GM21786 (cell line): ENCODE measurements at regions not wholly inside any gene's neighbourhood (a gene's known extent, or its start where the extent isn't known, plus 50 kb on each side); places are given as distances from the start of the nearest gene placed in this dataset.

Source experiments
- ATAC-seq: cut with Tn5 transposase; IDR thresholded peaks from one replicate; pipeline ENCODE4 v1.9.1; 2021; ENCODE audit not compliant: unreplicated experiment

DNA sequence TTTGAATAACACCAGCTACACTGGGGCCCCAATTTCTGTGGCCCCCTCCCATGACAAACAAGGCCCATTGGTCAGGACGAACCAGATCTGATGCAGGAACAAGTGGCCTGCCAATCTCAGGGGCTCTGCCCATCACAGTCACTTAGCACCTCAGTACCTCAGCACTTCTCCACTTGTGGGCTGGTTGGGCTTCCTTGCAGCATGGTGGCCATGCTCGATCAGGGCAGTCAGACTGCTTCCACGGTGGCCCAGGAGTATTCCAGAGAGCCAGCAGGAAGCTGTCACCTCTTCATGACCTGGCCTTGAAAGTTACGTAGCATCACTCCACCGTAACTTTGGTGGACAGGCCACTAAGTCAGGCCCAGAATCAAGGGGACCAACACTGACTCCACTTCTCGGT, 206.5 kb downstream of the AUH start:
- no peak for ATAC-seq

DNA sequence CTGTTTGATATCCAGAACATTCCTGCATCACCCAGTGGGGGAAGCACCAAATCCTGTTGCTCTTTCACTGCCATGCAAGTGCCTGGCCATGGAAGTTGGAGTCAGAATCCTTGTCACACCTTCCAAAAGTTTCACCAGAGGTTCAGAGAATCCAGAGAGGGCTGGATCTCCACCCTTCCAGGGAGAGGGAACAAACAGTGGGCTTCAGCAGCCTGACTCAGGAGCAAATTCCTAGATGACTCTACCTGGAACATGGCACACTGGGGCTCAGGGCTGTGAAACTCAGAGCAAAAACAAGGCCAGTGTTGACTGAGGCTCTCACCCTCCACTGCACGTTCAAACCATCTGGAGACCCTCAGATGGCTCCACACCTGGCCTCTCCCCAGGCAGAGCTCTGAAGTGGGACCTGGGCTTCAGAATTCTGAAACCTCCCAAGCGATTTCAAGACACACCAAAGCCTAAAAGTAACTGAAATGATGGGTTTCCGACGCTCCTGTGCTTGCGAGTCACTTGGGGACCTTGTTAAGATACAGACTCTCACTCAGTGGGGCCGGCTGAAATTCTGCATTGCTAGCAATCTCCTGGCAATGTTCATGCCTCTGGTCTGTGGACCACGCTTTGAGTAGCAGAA, 205.9 kb downstream of the AUH start:
- ATAC-seq: no peak

DNA sequence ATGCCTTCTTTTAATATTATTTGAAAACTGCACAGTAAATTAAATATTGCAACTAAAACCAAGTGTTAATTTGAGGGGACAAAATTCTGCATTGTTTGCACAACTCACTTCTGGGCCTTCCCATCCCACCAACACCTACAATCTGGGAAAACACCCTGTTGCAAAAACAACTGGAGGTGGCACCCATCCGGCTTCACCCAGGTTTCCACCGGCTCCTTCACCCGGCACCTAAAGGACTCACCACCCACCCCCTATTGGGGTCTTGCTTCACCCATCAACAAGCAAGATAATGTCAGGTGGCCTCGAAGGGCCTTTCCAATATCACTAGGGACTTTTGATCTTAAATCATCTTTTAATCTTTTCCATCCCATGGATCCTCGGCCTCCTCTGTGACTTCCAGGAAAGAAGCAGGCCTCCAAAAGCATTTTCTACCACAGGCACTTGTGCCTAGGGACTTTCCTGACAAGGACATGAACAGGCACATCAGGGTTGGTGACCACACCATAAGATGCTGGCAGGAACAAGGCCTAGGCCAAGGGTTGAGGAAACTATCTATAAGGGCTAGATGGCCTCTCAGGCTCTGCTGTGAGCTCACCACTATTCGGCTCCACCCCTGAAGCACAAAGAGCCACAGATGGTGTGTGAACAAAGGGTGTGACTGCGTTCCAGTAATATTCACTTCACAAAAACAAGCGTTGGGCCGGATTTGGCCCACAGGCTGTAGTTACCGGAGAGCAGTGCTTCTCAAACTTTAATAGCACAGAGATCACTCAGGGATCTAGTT, 205.1 kb downstream of the AUH start:
- ATAC-seq: no peak

DNA sequence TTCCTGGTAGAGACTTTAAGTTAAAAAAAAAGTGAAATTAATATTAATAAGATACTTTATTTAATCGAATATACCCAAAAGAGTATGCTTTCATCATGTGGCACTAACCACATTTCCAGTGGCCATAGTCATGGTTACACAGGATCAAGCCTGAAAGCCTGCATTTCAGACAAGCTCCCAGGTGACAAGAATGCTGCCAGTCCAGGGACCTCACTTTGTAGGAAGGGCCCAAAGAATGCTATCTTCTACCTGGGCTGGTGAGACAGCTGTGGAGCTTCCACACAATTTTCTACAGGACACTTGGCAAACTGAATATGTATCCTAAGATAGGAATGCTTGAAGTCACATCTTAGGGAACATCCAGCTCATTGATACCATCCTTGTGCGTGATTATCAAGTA, 203.8 kb downstream of the AUH start:
- ATAC-seq: no peak

DNA sequence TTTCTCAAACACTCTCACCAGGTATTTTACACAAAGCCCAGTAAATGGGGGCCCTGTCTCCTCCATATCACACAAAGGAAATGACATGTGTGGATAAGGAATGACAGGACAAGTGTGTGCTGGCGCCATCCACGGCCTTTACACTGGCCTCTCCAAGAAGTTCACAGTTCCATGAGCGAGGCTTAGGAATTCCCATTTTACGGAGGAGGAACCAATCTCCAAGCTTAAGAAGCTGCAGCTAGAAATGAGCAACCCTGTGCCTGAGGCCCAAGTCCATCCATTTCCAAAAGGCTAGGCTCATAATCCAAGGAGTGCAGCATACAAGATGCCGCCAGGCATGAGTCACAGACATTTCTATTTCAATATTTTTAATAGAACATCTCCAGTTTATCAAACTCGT, 203.4 kb downstream of the AUH start:
- ATAC-seq: no peak

DNA sequence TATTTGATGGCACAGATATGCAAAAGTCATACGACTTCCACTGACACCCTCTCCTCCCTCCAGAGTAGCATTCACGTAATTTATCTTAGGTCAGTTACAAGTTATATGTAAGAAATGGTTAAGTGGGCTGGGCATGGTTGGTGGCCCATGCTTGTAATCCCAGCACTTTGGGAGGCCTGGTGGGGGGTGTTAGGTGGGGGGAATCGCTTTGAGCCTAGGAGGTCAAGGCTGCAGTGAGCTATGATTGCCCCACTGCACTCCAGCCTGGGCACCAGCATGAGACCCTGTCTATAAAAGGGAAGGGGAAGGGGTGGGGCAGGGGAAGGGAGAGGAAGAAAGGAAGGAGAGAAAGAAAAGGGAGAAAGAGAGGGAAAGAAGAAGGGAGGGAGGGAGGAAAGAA, 202.8 kb downstream of the AUH start:
- no peak for ATAC-seq

DNA sequence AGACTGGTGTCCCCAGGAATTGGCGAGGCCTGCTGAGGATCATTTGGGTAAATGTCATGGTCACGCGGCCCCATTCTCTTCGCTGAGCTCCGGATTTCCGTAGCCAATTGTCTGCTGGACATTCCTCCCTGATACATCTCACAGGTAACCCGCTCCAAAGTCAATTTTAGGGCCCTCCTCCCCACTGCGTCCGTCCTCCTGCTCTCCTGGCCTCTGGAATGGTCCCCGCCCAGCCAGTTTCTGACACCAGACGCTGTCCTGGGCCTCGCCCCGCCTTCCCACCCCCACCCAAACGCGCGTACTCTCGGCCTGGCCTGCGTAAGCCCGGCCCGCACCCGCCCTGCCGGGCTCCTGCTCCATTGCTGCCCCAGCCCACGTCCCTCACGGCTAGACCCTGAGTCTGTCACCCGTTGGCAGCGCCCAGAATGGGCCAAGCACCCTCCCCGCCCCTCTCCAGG, 202.0 kb downstream of the AUH start:
- ATAC-seq: no peak

DNA sequence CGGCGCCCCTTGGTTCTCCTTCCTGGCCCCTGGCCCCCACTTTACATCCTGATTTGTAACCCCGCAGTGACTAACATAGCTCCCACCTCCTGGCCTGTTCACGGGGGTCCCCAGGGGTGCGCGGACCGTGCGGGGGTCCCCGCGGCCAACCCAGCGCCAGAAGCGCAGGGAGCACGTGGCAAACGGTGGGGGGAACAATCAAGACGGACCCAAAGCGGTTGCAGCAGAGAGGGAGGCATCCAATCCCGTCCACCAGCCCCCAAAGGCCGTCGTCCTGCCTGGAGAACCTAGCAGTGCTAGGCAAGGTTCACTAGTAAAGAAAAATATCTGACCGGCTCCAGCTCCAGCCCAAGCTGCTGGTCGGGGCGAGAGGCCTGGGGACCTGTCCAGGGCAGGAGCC, 201.5 kb downstream of the AUH start:
- ATAC-seq: no peak

DNA sequence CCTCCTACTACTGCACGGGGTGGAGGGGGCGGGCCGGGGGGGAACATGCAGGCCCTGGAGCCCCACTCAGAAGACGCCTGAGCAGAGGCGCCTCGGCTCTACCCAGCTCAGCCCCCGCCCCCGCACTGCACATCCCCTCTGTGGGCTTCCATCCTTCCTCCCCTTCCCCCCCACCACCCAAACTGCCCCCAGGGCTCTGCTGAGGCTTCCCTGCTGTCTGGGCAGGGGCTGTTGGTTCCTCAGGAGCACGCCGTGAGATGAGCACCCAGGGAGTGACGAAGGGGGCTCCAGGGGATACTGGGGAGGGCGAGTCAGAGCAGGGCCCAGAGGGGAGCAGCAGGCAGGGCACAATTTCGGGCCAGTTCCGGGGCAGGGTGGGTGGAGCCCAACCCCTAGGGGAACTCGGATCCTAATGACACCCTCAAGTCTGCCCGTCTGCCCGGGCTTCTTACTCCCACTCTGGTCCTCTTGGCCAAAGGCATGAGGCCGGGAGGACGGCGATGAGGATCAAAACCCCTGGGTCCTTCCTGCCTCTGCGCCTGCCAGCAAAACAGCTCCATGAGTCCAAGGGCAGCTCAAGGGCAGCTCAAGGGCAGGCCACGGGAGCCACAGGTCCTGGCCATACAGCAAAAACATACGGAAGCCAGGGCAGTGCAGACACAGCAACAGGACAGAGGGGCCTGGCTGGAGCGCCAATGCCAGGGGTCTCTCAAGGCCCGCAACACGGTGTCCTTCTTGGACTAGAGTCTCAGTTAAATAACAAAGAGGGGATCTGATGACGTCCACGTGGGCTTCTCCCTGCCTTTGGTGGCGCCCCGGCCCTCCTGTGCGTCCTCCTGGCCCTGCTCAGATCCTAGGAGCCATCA, 200.9 kb downstream of the AUH start:
- ATAC-seq: no peak

DNA sequence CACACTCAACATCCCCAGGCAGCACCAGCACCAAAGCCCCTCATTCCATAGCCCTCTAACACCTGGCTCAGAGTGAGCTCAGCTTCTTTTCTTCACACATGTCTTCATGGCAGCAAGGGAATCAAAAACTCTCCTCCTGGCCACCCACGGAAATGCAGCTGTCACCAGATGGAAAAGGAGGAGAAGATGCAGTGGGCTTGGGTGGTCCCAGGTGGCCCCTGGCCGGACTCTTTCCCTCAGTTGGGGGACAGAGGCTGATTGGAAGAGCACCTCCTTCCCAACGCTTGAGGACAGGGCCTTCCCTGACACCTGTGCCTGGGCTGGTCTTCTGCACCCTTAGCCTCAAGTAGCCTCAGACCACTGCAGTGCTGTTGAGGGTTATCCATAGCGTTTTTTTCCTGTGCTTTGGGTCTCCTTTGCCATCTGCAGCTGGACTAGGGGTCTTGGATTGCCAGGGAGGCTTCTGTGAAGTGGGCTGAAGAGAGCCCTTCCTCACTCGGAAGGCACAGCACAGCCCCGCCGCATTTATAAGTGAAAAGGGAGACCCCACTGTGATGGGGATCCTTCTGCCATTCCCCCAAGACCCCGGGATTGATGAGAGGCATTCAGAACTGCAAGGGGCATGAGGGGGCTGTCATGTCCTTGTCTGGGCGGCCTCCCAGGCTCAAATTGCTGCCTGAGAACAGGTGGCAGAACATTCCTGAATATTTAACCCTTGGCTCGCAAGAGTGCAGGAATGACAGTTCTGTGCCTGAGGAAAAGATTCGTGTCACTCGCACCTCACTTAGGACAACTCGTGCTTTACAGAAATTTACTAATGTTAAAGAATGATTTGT, 200.0 kb downstream of the AUH start:
- no peak for ATAC-seq

DNA sequence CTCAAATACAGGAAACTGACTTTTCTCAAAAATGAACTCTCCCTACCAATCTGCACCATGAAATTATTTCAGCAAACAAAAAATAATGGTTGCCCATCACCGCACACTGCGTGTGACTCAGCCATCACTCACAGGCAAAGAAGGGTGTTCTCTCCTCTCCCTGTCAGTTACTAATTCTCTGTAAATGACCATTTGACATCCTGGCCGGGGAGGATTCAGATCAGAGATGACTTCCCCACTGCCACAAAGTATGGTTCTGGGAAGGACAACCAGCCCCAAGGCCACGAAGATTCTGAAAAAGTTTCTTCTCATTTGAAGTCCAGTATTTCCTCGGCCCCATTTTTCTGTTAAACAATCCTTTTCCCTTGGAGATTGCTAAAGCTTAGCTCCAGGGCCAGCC, 199.4 kb downstream of the AUH start:
- no peak for ATAC-seq

DNA sequence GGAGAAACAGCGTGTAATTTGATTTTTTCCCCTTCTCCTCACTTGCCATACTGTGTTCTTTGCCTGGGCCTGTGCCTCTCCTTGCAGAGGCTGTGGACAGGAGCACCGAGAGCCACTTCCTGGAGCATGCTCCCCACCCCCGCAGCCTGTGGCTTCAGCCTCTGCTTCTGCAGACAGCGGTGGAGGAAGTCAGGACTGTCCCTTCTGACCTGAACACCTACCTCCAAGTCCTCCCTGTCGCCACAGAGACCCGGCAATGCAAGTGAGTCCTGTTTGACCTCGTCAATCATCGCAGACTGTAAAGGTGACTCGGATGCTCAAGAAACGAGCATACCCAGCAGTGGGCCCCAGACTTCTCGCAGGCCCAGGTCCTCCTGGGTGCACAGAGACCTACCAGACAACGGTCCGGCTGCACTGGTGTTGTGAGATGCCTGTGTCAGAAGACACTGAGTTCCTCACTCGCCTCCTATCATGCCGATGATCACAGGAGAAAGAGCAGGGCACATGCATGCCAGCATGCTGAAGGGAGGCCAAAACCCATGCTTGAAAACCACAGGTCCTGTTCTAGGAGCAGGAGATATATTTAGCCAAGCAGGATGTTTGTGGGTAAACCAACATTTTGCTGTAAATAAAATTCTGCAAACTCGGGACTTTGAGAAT, 198.8 kb downstream of the AUH start:
- ATAC-seq: peak; percentile 61

DNA sequence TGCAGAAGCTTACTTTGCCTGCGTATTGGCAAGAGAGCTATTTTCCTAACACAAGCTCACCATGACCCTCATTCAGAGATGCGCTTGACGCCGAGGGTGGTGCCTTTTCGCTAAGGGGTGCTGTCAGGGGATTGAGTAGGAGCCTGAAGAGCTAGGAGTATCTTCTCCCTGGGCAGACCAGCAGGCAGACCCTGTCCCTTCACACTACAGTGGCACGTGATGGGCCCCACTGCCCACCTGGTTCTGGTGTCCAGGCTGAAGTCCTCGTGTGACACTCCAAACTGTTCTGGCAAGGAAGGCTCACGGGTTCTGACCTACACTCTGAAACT, 198.3 kb downstream of the AUH start:
- ATAC-seq: no peak

DNA sequence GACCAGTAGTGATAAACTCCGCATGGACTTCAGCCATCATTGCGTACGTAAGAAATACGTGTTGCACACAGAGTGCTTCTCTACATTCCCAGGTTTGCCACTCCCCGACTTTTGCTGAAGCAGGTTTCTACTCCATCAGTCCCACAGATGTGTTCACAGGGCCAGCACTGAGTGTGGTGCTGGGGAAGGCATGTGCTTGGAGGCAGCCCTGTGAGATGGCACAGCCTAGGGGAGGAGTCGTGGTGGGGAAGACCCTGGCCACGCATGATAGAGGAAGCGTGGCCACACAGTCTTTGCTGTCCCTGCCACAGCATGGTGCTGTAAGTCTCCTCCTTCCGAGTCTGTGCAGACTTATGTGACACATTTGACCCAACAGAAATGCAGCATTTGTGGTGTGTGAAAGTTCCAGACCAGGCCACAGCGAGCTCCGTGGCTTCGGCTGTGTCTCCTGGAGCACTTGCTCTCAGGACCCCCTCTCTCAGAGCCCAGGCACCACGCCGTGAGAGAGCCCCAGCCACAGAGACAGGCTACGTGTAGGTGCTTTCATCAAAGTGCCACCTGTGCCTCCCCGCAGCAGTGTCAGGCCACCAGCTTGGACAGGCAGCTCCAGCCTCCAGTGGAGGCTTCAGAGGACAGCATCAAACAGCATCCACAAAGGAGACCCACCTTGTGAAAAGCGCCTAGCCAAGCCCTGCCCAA, 197.8 kb downstream of the AUH start:
- peak; percentile 39 for ATAC-seq
